A549 (cell line): ENCODE measurements at regions not wholly inside any gene's neighbourhood (a gene's known extent, or its start where the extent isn't known, plus 50 kb on each side); places are given as distances from the start of the nearest gene placed in this dataset.

ENCODE experiments used
- ATAC-seq, 2 experiments: fragments of 200-7000 bp in 1 of 2; fragments of >200 bp in 1 of 2; cut with Nextera tagmentation in 1 of 2; cut with Tn5 transposase in 1 of 2; 3 replicates each; pipeline versions ENCODE4 v1.8.0 to v1.9.1; 2018 to 2020; ENCODE audit warnings: mild to moderate bottlenecking in 1 of 2, moderate library complexity in 1 of 2
- CTCF ChIA-PET: fragments of 300-600 bp; sonication (Branson Sonifier 250); formaldehyde crosslinking; extraction: SDS; loops from one replicate; lab custom pipeline; 2021; ENCODE audit warnings: antibody characterized with exemption, inconsistent platforms; lab: Yijun Ruan, JAX
- POLR2A ChIA-PET: fragments of 350-600 bp; formaldehyde crosslinking; extraction: SDS; loops from one replicate; lab custom pipeline; 2021; ENCODE audit warnings: antibody characterized with exemption, inconsistent platforms; lab: Yijun Ruan, JAX
- DNase-seq, 2 experiments: peaks; one replicate each; pipeline versions ENCODE4 v3.0.0 to v3.0.0-alpha.2; 2011 to 2016; ENCODE audit warnings: low read depth in 1 of 2, low spot score in 1 of 2
- FAIRE-seq: peaks from 2 replicates; lab custom pipeline; 2011; peaks lifted over from hg19 to GRCh38; lab: Jason Lieb, UNC
- H3K27ac ChIP-seq, 2 experiments: fragments of >200 bp; sonication (Bioruptor Twin); formaldehyde crosslinking; 3 replicates each; pipeline ENCODE4 v1.5.1; 2016 to 2017
- H3K4me1 ChIP-seq: fragments of >200 bp; sonication (Bioruptor Twin); formaldehyde crosslinking; 3 replicates; pipeline ENCODE4 v1.6.1; 2016
- H3K4me2 ChIP-seq: fragments of >200 bp; sonication (Bioruptor Twin); formaldehyde crosslinking; 3 replicates; pipeline ENCODE4 v1.6.1; 2016
- H3K4me3 ChIP-seq: fragments of >200 bp; sonication (Bioruptor Twin); formaldehyde crosslinking; 3 replicates; pipeline ENCODE4 v1.5.1; 2016
- H3K9me3 ChIP-seq: fragments of >200 bp; sonication (Bioruptor Twin); formaldehyde crosslinking; 3 replicates; pipeline ENCODE4 v1.6.1; 2016
- BHLHE40 ChIP-seq: IDR thresholded peaks from 2 replicates; pipeline ENCODE4 v1.6.1; 2012; ENCODE audit warnings: low read depth, low read length, inconsistent platforms
- CBX2 ChIP-seq: fragments of 200-600 bp; sonication (generic); IDR thresholded peaks from 2 replicates; pipeline ENCODE4 v1.6.1; 2016; ENCODE audit warnings: low read depth, mild to moderate bottlenecking, borderline replicate concordance
- CEBPB ChIP-seq, 2 experiments: fragments of >200 bp in 1 of 2; sonication (Bioruptor Twin) in 1 of 2; formaldehyde crosslinking in 1 of 2; IDR thresholded peaks; 2 replicates each; pipeline ENCODE4 v1.6.1; 2012 to 2016
- EHF ChIP-seq: fragments of 250-450 bp; sonication (Bioruptor Pico); IDR thresholded peaks from 2 replicates; pipeline ENCODE4 v1.5.0; 2020; ENCODE audit warnings: mild to moderate bottlenecking
- EHMT2 ChIP-seq: fragments of 200-600 bp; sonication (generic); IDR thresholded peaks from 2 replicates; pipeline ENCODE4 v1.6.1; 2016; ENCODE audit warnings: antibody characterized with exemption, low read depth, mild to moderate bottlenecking, moderate library complexity
- ESRRA ChIP-seq: fragments of 150-350 bp; IDR thresholded peaks from 2 replicates; pipeline ENCODE4 v1.6.1; 2014; ENCODE audit warnings: mild to moderate bottlenecking, low read length, borderline replicate concordance
- FOSB ChIP-seq: fragments of 250-450 bp; sonication (Bioruptor Pico); IDR thresholded peaks from 2 replicates; pipeline ENCODE4 v1.5.0; 2020; ENCODE audit warnings: mild to moderate bottlenecking, moderate library complexity
- GATA3 ChIP-seq: IDR thresholded peaks from 2 replicates; pipeline ENCODE4 v1.6.1; 2012; ENCODE audit warnings: borderline replicate concordance
- HES2 ChIP-seq: fragments of >200 bp; sonication (Bioruptor Twin); formaldehyde crosslinking; IDR thresholded peaks from 2 replicates; pipeline ENCODE4 v1.6.1; 2016
- HEYL ChIP-seq: fragments of 250-450 bp; sonication (Bioruptor Pico); IDR thresholded peaks from 2 replicates; pipeline ENCODE4 v1.8.0; 2021; ENCODE audit warnings: mild to moderate bottlenecking, moderate library complexity
- HMGXB4 ChIP-seq: fragments of 250-450 bp; sonication (Bioruptor Pico); IDR thresholded peaks from 2 replicates; pipeline ENCODE4 v1.5.0; 2021; ENCODE audit warnings: mild to moderate bottlenecking, moderate library complexity, borderline replicate concordance
- HOXA7 ChIP-seq: fragments of 250-450 bp; sonication (Bioruptor Pico); IDR thresholded peaks from 2 replicates; pipeline ENCODE4 v1.5.0; 2020; ENCODE audit warnings: mild to moderate bottlenecking, moderate library complexity
- HOXB13 ChIP-seq: fragments of 250-450 bp; sonication (Bioruptor Pico); IDR thresholded peaks from 2 replicates; pipeline ENCODE4 v1.5.0; 2020; ENCODE audit warnings: low read depth, mild to moderate bottlenecking, moderate library complexity
- JUNB ChIP-seq: fragments of >200 bp; sonication (Bioruptor Twin); formaldehyde crosslinking; IDR thresholded peaks from 2 replicates; pipeline ENCODE4 v1.6.1; 2016
- MAFK ChIP-seq: fragments of 450-650 bp; IDR thresholded peaks from 2 replicates; pipeline ENCODE4 v1.6.1; 2014; ENCODE audit not compliant: partially characterized antibody
- MYC ChIP-seq: IDR thresholded peaks from 2 replicates; pipeline ENCODE4 v1.6.1; 2012; ENCODE audit warnings: mild to moderate bottlenecking, inconsistent platforms, low read length, improper control_type of control experiment, borderline replicate concordance
- NPAS2 ChIP-seq: fragments of 250-450 bp; sonication (Bioruptor Pico); IDR thresholded peaks from 2 replicates; pipeline ENCODE4 v1.8.0; 2022; ENCODE audit warnings: mild to moderate bottlenecking, moderate library complexity, borderline replicate concordance
- POLR2AphosphoS2 ChIP-seq: conservative IDR thresholded peaks from 2 replicates; pipeline ENCODE4 v1.6.1; 2012; ENCODE audit warnings: low read length, improper control_type of control experiment, inconsistent platforms
- RCOR1 ChIP-seq: fragments of 150-350 bp; IDR thresholded peaks from 2 replicates; pipeline ENCODE4 v1.6.1; 2014; ENCODE audit warnings: antibody characterized with exemption, low read length, low read depth
- RFX5 ChIP-seq: fragments of 450-650 bp; IDR thresholded peaks from 2 replicates; pipeline ENCODE4 v1.7.1; 2014; ENCODE audit warnings: antibody characterized with exemption, mild to moderate bottlenecking, moderate library complexity
- ZFP36 ChIP-seq: fragments of 450-650 bp; IDR thresholded peaks from 2 replicates; pipeline ENCODE4 v1.6.1; 2014; ENCODE audit warnings: borderline replicate concordance; ENCODE audit not compliant: partially characterized antibody
- ZNF302 ChIP-seq: fragments of 250-450 bp; sonication (Bioruptor Pico); IDR thresholded peaks from 2 replicates; pipeline ENCODE4 v1.9.0; 2021; ENCODE audit warnings: inconsistent platforms, mild to moderate bottlenecking, moderate library complexity
- WGBS: methylation state at CpG from one replicate; pipeline ENCODE4 v1.1.6; 2017; ENCODE audit errors: missing lambda C conversion rate; 5-methylcytosine and 5-hydroxymethylcytosine counted together
- TF ChIP-seq, protein P1 (sequence below): fragments of >200 bp; sonication (Bioruptor Twin); formaldehyde crosslinking; IDR thresholded peaks from 3 replicates; pipeline ENCODE4 v1.5.1; 2016
- TF ChIP-seq, protein P2 (sequence below): IDR thresholded peaks from 2 replicates; pipeline ENCODE4 v1.6.1; 2012
- TF ChIP-seq, protein P3 (sequence below): fragments of 150-350 bp; IDR thresholded peaks from 2 replicates; pipeline ENCODE4 v1.6.1; 2014; ENCODE audit warnings: low read depth, mild to moderate bottlenecking, low read length
- TF ChIP-seq, protein P4 (sequence below): fragments of 450-650 bp; IDR thresholded peaks from 2 replicates; pipeline ENCODE4 v1.6.1; 2014; ENCODE audit warnings: antibody characterized with exemption
- TF ChIP-seq, protein P5 (sequence below): fragments of 200-600 bp; sonication (generic); IDR thresholded peaks from 2 replicates; pipeline ENCODE4 v1.6.1; 2016; ENCODE audit warnings: antibody characterized with exemption, mild to moderate bottlenecking, moderate library complexity

DNA sequence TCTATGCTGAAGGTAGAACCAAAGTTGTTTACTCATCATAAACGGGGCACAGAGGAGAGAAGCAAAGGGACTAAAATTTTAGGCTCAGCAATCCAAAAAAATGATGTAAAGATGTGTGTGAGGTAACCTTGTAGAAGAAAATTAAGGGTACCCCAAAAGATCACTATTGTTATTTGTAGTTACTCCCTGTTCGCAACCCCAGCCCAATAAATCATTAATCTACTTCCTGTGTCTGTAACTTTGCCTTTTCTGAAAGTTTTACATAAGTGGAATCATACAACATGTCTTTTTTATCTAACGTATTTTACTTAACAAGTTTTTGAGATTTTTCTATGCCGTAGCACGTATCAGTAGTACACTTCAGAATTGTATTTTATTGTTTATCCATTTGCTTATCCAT is 1114.8 kb upstream of the GJE1 start (continued):
- TF ChIP-seq, protein P1, sequence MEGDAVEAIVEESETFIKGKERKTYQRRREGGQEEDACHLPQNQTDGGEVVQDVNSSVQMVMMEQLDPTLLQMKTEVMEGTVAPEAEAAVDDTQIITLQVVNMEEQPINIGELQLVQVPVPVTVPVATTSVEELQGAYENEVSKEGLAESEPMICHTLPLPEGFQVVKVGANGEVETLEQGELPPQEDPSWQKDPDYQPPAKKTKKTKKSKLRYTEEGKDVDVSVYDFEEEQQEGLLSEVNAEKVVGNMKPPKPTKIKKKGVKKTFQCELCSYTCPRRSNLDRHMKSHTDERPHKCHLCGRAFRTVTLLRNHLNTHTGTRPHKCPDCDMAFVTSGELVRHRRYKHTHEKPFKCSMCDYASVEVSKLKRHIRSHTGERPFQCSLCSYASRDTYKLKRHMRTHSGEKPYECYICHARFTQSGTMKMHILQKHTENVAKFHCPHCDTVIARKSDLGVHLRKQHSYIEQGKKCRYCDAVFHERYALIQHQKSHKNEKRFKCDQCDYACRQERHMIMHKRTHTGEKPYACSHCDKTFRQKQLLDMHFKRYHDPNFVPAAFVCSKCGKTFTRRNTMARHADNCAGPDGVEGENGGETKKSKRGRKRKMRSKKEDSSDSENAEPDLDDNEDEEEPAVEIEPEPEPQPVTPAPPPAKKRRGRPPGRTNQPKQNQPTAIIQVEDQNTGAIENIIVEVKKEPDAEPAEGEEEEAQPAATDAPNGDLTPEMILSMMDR, result no peak
- TF ChIP-seq RFX5 (no peak), MAFK (no peak), EHF (CRISPR knock-in tag) (no peak), RCOR1 (no peak), NPAS2 (no peak), FOSB (CRISPR knock-in tag) (no peak), BHLHE40 (no peak), JUNB (no peak), HEYL (no peak), ZFP36 (no peak), MYC (no peak)

DNA sequence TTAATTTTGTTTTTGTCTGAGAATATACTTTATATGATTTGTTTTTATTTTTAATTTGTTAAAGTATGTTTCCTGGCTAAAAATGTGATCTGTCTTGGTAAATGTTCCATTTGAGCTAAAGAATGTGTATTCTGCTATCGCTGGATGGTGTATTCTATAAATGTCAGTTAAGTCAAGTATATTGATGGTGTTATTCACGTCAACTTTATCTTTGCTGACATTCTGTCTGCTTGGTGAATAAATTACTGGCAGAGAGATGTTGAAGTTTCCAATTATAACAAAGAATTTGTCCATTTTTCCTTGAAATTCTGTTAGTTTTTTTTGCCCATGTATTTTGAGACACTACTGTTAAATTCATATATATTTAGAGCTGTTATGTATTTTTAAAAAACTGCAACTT is 1131.8 kb upstream of the GJE1 start:
- no peak for FAIRE-seq
- Histone ChIP-seq H3K4me2 (no peak overlapping the region), H3K4me3 (no peak overlapping the region), H3K9me3 (no peaks in the 10 kb centered on the region), H3K4me1 (no peaks in the 10 kb centered on the region)
- DNase-seq, result no peak
- WGBS, result 74% methylated on average over 2 of the region's 2 CpGs
- CTCF ChIA-PET, result no interaction called here
- POLR2A ChIA-PET, result no interaction called here
- TF ChIP-seq, protein P2, sequence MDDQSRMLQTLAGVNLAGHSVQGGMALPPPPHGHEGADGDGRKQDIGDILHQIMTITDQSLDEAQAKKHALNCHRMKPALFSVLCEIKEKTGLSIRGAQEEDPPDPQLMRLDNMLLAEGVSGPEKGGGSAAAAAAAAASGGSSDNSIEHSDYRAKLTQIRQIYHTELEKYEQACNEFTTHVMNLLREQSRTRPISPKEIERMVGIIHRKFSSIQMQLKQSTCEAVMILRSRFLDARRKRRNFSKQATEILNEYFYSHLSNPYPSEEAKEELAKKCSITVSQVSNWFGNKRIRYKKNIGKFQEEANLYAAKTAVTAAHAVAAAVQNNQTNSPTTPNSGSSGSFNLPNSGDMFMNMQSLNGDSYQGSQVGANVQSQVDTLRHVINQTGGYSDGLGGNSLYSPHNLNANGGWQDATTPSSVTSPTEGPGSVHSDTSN, result no peak
- no peak for TF ChIP-seq EHF (CRISPR knock-in tag)
- TF ChIP-seq BHLHE40, result no peak
- no peak for TF ChIP-seq POLR2AphosphoS2
- no peak for TF ChIP-seq HES2
- no peak for TF ChIP-seq HMGXB4 (CRISPR knock-in tag)
- no peak for TF ChIP-seq JUNB
- no peak for TF ChIP-seq CBX2
- TF ChIP-seq, protein P3, sequence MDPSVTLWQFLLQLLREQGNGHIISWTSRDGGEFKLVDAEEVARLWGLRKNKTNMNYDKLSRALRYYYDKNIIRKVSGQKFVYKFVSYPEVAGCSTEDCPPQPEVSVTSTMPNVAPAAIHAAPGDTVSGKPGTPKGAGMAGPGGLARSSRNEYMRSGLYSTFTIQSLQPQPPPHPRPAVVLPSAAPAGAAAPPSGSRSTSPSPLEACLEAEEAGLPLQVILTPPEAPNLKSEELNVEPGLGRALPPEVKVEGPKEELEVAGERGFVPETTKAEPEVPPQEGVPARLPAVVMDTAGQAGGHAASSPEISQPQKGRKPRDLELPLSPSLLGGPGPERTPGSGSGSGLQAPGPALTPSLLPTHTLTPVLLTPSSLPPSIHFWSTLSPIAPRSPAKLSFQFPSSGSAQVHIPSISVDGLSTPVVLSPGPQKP, result no peak
- TF ChIP-seq GATA3, result no peak
- TF ChIP-seq, protein P4, sequence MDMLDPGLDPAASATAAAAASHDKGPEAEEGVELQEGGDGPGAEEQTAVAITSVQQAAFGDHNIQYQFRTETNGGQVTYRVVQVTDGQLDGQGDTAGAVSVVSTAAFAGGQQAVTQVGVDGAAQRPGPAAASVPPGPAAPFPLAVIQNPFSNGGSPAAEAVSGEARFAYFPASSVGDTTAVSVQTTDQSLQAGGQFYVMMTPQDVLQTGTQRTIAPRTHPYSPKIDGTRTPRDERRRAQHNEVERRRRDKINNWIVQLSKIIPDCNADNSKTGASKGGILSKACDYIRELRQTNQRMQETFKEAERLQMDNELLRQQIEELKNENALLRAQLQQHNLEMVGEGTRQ, result no peak
- TF ChIP-seq ZNF302 (CRISPR knock-in tag), result no peak
- TF ChIP-seq HOXB13 (CRISPR knock-in tag), result no peak
- TF ChIP-seq HOXA7, result no peak
- no peak for TF ChIP-seq EHMT2
- TF ChIP-seq CEBPB (IDR thresholded peaks at IDR 0.05), result no peak
- no peak for TF ChIP-seq ESRRA
- TF ChIP-seq NPAS2, result no peak
- TF ChIP-seq, protein P5, sequence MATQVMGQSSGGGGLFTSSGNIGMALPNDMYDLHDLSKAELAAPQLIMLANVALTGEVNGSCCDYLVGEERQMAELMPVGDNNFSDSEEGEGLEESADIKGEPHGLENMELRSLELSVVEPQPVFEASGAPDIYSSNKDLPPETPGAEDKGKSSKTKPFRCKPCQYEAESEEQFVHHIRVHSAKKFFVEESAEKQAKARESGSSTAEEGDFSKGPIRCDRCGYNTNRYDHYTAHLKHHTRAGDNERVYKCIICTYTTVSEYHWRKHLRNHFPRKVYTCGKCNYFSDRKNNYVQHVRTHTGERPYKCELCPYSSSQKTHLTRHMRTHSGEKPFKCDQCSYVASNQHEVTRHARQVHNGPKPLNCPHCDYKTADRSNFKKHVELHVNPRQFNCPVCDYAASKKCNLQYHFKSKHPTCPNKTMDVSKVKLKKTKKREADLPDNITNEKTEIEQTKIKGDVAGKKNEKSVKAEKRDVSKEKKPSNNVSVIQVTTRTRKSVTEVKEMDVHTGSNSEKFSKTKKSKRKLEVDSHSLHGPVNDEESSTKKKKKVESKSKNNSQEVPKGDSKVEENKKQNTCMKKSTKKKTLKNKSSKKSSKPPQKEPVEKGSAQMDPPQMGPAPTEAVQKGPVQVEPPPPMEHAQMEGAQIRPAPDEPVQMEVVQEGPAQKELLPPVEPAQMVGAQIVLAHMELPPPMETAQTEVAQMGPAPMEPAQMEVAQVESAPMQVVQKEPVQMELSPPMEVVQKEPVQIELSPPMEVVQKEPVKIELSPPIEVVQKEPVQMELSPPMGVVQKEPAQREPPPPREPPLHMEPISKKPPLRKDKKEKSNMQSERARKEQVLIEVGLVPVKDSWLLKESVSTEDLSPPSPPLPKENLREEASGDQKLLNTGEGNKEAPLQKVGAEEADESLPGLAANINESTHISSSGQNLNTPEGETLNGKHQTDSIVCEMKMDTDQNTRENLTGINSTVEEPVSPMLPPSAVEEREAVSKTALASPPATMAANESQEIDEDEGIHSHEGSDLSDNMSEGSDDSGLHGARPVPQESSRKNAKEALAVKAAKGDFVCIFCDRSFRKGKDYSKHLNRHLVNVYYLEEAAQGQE, result no peak
- TF ChIP-seq, all 56 proteins: peak for 0
- no peak for ATAC-seq
- H3K27ac ChIP-seq, result no peak overlapping the region
